ENCODE measurements at regions not wholly inside any gene's neighbourhood (a gene's known extent, or its start where the extent isn't known, plus 50 kb on each side); places are given as distances from the start of the nearest gene placed in this dataset.

DNA sequence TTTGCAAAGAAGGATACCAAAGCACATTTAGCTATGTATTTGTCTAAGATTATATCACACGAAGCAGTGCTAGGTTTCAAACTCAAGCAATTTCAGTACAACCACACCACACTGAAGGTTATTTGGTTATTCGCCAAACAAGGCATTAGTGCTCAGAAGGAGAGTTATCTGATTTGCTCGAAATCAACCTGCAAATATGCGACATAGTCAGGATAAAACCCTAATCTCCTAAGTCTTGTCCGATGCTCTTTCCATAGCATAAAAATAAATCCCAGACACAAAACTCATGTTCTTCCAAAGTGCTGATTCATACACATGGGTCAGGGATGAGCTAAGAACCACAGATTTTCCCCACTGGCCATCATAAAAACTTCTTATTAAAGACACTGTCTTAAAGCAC, 1288.0 kb upstream of the SORCS1 start:
- POLR2A ChIA-PET = no interaction called here
- Mint-ChIP-seq H3K4me3 (no peak overlapping the region), H3K27me3 (ENCODE audit: low read depth) (no peaks in the 10 kb centered on the region), H3K4me1 (no peaks in the 10 kb centered on the region), H3K36me3 (no peaks in the 10 kb centered on the region), H3K9me3 (peaks cover 4% of the 10 kb centered on the region; the same call in 1 of the 2 replicates), H3K27ac (no peak overlapping the region)
- DNase-seq (ENCODE audit: low spot score) (no peak), ATAC-seq (no peak)
- CTCF ChIA-PET = no interaction called here
- TF ChIP-seq ZNF219 (CRISPR knock-in tag; IDR thresholded peaks at IDR 0.05; ENCODE audit: borderline replicate concordance) (no peak), ZNF232 (CRISPR knock-in tag; IDR thresholded peaks at IDR 0.05) (no peak), JUN (CRISPR knock-in tag; IDR thresholded peaks at IDR 0.05) (no peak), TP53 (CRISPR knock-in tag; IDR thresholded peaks at IDR 0.05) (no peak), MXD4 (CRISPR knock-in tag; IDR thresholded peaks at IDR 0.05; ENCODE audit: borderline replicate concordance) (no peak)
- TF ChIP-seq, protein P1, sequence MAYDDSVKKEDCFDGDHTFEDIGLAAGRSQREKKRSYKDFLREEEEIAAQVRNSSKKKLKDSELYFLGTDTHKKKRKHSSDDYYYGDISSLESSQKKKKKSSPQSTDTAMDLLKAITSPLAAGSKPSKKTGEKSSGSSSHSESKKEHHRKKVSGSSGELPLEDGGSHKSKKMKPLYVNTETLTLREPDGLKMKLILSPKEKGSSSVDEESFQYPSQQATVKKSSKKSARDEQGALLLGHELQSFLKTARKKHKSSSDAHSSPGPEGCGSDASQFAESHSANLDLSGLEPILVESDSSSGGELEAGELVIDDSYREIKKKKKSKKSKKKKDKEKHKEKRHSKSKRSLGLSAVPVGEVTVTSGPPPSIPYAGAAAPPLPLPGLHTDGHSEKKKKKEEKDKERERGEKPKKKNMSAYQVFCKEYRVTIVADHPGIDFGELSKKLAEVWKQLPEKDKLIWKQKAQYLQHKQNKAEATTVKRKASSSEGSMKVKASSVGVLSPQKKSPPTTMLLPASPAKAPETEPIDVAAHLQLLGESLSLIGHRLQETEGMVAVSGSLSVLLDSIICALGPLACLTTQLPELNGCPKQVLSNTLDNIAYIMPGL (CRISPR knock-in tag; IDR thresholded peaks at IDR 0.05) = no peak

DNA sequence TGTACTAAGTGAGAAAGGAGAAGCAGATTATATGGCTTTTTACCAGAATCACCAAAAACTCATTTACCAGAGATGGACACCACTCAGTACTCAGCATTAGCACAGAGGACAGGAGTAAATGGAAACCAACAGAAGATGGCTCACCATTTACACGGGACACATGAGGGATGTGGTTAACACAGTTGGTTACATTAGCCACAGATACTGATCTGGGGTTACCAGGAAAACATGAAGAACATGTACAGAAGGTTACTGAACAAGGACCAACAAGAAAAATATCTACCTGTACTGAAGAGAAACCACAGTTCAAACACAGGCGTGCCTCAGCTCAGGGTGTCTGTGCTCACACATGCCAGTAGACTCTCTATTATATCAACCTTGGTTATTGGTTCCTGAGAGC, 1285.8 kb upstream of the SORCS1 start:
- POLR2A ChIA-PET = no interaction called here
- Mint-ChIP-seq H3K4me3 (no peak overlapping the region), H3K36me3 (no peaks in the 10 kb centered on the region), H3K27ac (no peak overlapping the region), H3K9me3 (no peaks in the 10 kb centered on the region), H3K27me3 (ENCODE audit: low read depth) (no peaks in the 10 kb centered on the region), H3K4me1 (no peaks in the 10 kb centered on the region)
- ATAC-seq (no peak), DNase-seq (ENCODE audit: low spot score) (no peak)
- CTCF ChIA-PET = interaction anchor here (0.6 kb wide), 1 partner anchor 1807 kb away, joined by 3 read pairs; no protein-coding TSS in a partner anchor
- no peak for TF ChIP-seq FOXP1 (CRISPR knock-in tag; IDR thresholded peaks at IDR 0.05; ENCODE audit: borderline replicate concordance)
- no peak for TF ChIP-seq MYBL2 (CRISPR knock-in tag; IDR thresholded peaks at IDR 0.05)
- TF ChIP-seq, protein P2, sequence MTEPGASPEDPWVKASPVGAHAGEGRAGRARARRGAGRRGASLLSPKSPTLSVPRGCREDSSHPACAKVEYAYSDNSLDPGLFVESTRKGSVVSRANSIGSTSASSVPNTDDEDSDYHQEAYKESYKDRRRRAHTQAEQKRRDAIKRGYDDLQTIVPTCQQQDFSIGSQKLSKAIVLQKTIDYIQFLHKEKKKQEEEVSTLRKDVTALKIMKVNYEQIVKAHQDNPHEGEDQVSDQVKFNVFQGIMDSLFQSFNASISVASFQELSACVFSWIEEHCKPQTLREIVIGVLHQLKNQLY (CRISPR knock-in tag; IDR thresholded peaks at IDR 0.05) = no peak
- no peak for TF ChIP-seq HMGA2 (CRISPR knock-in tag; IDR thresholded peaks at IDR 0.05)
- TF ChIP-seq ZNF121 (CRISPR knock-in tag; IDR thresholded peaks at IDR 0.05) = no peak
- no peak for TF ChIP-seq TEAD4 (CRISPR knock-in tag; IDR thresholded peaks at IDR 0.05)
- no peak for TF ChIP-seq GTF2I (CRISPR knock-in tag; conservative IDR thresholded peaks at IDR 0.05)
- no peak for TF ChIP-seq RELA (CRISPR knock-in tag; IDR thresholded peaks at IDR 0.05; ENCODE audit: borderline replicate concordance)
- TF ChIP-seq, protein P3, sequence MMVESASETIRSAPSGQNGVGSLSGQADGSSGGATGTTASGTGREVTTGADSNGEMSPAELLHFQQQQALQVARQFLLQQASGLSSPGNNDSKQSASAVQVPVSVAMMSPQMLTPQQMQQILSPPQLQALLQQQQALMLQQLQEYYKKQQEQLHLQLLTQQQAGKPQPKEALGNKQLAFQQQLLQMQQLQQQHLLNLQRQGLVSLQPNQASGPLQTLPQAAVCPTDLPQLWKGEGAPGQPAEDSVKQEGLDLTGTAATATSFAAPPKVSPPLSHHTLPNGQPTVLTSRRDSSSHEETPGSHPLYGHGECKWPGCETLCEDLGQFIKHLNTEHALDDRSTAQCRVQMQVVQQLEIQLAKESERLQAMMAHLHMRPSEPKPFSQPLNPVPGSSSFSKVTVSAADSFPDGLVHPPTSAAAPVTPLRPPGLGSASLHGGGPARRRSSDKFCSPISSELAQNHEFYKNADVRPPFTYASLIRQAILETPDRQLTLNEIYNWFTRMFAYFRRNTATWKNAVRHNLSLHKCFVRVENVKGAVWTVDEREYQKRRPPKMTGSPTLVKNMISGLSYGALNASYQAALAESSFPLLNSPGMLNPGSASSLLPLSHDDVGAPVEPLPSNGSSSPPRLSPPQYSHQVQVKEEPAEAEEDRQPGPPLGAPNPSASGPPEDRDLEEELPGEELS (CRISPR knock-in tag; IDR thresholded peaks at IDR 0.05) = no peak
- TF ChIP-seq CREB1 (CRISPR knock-in tag; IDR thresholded peaks at IDR 0.05) = no peak

DNA sequence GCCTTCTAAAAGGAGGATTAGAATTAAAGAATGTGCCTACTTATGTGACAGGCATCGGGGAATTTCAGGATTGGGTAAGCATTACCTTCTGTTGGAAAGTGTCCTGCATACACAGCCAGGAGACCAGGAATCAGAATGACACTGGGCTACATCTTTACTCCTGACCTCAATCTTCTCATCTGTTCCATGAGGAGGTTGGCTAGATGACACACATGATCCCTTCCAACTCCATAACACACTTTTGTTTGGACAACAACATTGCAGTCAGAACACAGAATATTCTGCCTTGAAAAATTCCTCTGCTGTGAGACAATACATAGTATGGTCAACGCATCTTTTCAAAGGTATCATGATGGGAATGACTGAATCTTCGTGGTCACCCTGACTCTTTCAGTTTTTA, 1281.2 kb upstream of the SORCS1 start:
- POLR2A ChIA-PET = no interaction called here
- Mint-ChIP-seq H3K4me1 (no peaks in the 10 kb centered on the region), H3K27ac (no peak overlapping the region), H3K9me3 (peaks cover 6% of the 10 kb centered on the region), H3K4me3 (no peak overlapping the region), H3K27me3 (ENCODE audit: low read depth) (no peaks in the 10 kb centered on the region), H3K36me3 (no peaks in the 10 kb centered on the region)
- DNase-seq (ENCODE audit: low spot score) = no peak
- TF ChIP-seq ATF1 (CRISPR knock-in tag; IDR thresholded peaks at IDR 0.05) = no peak
- CTCF ChIA-PET = no interaction called here
- no peak for ATAC-seq

DNA sequence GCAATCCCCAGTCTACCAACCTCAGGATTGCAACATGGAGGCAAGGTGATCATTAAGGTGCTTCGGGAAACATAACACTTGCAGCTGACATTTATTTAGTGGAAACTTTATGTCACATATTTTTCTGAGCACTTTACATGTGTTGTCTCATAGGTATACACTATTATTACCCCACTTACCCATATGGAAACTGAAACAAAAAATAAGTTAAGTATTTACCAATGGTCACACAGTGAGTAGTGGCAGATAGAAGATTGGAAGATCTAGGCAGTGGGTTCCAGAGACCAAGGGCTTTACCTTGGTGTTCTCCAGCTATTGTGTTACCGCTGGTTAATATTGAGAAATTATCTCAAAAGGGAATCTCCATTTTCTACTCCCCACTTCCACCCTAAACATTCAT, 1279.1 kb upstream of the SORCS1 start:
- H3K36me3 Mint-ChIP-seq = no peaks in the 10 kb centered on the region
- ChIA-PET POLR2A (no interaction called here), CTCF (no interaction called here)
- H3K9me3 Mint-ChIP-seq = peaks cover 6% of the 10 kb centered on the region
- H3K4me1 Mint-ChIP-seq = no peaks in the 10 kb centered on the region
- H3K27me3 Mint-ChIP-seq (ENCODE audit: low read depth) = no peaks in the 10 kb centered on the region
- ATAC-seq (no peak), DNase-seq (ENCODE audit: low spot score) (no peak)
- no peak overlapping the region for H3K27ac Mint-ChIP-seq
- no peak overlapping the region for H3K4me3 Mint-ChIP-seq
- TF ChIP-seq, protein P4, sequence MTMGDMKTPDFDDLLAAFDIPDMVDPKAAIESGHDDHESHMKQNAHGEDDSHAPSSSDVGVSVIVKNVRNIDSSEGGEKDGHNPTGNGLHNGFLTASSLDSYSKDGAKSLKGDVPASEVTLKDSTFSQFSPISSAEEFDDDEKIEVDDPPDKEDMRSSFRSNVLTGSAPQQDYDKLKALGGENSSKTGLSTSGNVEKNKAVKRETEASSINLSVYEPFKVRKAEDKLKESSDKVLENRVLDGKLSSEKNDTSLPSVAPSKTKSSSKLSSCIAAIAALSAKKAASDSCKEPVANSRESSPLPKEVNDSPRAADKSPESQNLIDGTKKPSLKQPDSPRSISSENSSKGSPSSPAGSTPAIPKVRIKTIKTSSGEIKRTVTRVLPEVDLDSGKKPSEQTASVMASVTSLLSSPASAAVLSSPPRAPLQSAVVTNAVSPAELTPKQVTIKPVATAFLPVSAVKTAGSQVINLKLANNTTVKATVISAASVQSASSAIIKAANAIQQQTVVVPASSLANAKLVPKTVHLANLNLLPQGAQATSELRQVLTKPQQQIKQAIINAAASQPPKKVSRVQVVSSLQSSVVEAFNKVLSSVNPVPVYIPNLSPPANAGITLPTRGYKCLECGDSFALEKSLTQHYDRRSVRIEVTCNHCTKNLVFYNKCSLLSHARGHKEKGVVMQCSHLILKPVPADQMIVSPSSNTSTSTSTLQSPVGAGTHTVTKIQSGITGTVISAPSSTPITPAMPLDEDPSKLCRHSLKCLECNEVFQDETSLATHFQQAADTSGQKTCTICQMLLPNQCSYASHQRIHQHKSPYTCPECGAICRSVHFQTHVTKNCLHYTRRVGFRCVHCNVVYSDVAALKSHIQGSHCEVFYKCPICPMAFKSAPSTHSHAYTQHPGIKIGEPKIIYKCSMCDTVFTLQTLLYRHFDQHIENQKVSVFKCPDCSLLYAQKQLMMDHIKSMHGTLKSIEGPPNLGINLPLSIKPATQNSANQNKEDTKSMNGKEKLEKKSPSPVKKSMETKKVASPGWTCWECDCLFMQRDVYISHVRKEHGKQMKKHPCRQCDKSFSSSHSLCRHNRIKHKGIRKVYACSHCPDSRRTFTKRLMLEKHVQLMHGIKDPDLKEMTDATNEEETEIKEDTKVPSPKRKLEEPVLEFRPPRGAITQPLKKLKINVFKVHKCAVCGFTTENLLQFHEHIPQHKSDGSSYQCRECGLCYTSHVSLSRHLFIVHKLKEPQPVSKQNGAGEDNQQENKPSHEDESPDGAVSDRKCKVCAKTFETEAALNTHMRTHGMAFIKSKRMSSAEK (CRISPR knock-in tag; IDR thresholded peaks at IDR 0.05; ENCODE audit: borderline replicate concordance) = no peak
- TF ChIP-seq, protein P5, sequence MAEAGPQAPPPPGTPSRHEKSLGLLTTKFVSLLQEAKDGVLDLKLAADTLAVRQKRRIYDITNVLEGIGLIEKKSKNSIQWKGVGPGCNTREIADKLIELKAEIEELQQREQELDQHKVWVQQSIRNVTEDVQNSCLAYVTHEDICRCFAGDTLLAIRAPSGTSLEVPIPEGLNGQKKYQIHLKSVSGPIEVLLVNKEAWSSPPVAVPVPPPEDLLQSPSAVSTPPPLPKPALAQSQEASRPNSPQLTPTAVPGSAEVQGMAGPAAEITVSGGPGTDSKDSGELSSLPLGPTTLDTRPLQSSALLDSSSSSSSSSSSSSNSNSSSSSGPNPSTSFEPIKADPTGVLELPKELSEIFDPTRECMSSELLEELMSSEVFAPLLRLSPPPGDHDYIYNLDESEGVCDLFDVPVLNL (CRISPR knock-in tag; IDR thresholded peaks at IDR 0.05; ENCODE audit: borderline replicate concordance, low read depth) = no peak
- TF ChIP-seq ZNF416 (CRISPR knock-in tag; IDR thresholded peaks at IDR 0.05) (no peak), CREM (CRISPR knock-in tag; IDR thresholded peaks at IDR 0.05) (no peak), GRHL2 (CRISPR knock-in tag; IDR thresholded peaks at IDR 0.05; ENCODE audit: insufficient replicate concordance, severe bottlenecking) (no peak)

Data from WTC11 (cell line).